ENCODE measurements at regions not wholly inside any gene's neighbourhood (a gene's known extent, or its start where the extent isn't known, plus 50 kb on each side); places are given as distances from the start of the nearest gene placed in this dataset.
A peak's percentile ranks its signal among the peaks of the same experiment; 100 is the strongest.

DNA sequence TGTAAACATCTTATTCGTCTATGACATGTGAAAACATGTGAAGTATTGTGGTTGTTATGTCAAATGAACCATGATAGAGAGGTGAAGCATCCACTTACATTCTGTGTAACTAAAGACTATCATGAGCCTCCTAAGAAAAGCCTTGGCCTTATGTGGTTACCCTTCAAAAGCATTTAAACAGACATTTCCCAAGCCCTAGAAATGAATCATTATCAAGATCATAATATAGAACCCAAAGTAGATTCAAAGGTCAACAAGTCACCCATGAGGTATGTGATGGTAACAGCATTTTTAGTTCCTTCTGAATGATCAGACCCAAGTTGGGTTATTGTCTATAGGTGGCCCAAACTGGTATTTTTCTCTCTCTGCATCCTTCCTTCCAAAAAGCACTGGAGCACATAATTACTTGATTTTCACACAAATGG, 408.0 kb downstream of the TBL1XR1 start:
- DNase-seq: peak; percentile 40

- no peak for DNase-seq
Observed at GRCh38 chr3:176787506-176787905, 409.8 kb downstream of the TBL1XR1 start.

DNA sequence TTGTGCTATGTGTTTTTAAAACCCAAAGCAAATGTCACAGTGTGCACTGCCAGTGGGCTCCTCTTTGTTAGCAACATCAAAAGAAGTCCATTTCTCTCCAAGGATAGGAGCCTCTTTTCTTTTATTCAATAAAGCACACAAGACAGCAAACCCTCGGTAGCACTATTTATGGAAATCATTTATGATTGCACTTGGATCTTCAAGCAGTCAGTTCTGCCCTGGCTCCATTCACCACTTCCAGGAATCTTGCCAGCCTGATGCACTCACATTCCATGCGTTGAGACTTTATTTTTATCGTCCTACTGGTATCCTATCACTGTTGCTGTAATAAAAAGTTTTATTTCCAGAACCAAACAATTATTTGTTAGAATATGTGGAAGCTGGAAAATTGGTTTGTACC, 412.1 kb downstream of the TBL1XR1 start:
- DNase-seq: no peak

GRCh38 chr3:176780766-176781165, 416.5 kb downstream of the TBL1XR1 start:
- DNase-seq: no peak

DNA sequence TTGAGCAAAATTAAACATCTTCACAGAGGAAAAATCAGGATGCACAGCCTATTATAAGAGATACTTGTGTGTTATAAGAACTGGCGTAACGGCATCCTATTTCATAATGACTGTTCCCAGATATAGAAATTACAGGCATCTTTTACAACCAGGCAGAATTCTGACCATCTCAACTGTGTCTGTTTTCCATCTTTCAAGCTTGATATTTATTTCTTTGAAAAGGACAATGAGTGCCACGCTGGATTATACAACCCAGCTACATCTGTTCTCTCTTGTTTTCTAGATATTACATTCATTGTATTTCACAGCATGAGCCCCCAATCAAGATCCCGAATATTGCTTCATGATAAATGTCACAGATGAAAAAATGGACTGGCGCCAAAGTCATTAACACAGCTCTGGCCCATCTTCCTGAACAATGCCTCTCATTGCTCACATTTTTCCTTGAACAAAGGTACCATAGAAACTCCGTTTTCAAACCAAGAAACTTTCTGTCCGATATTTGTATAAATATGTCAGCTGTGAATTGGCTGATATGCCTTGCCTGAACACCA, 420.6 kb downstream of the TBL1XR1 start:
- peak; percentile 42 for DNase-seq

- DNase-seq: no peak
Observed at GRCh38 chr3:176769547-176770190, 427.6 kb downstream of the TBL1XR1 start.

- no peak for DNase-seq
Observed at GRCh38 chr3:176767385-176767784, 429.9 kb downstream of the TBL1XR1 start.

- DNase-seq: no peak
Observed at GRCh38 chr3:176766862-176767261, 430.4 kb downstream of the TBL1XR1 start.

- no peak for DNase-seq
Observed at GRCh38 chr3:176765382-176765900, 431.8 kb downstream of the TBL1XR1 start.

- peak; percentile 17 for DNase-seq
Observed at GRCh38 chr3:176759815-176760506, 437.3 kb downstream of the TBL1XR1 start.

- no peak for DNase-seq
Observed at GRCh38 chr3:176757429-176757828, 439.9 kb downstream of the TBL1XR1 start.

- DNase-seq: no peak
Observed at GRCh38 chr3:176755977-176756376, 441.3 kb downstream of the TBL1XR1 start.

- DNase-seq: no peak
Observed at GRCh38 chr3:176755552-176755951, 441.7 kb downstream of the TBL1XR1 start.

DNA sequence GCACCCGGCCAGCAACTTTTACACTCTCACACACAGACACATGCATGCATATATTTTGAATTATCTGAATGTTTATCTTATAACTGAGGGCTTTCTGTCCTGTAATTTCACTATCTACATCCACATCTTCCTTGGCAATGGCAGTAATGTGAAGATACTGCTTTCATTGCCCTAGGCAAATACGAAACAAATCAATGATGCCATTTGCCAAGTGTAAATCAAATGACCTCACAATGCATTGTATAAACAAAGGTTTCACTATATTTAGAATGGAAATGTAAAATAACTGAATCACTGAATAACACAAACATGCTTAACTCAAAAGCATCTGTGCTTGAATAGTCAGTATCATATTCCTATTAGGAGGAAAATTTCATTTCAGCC, 455.6 kb downstream of the TBL1XR1 start:
- no peak for DNase-seq

GRCh38 chr3:176740906-176741663, 456.2 kb downstream of the TBL1XR1 start:
- no peak for DNase-seq

DNA sequence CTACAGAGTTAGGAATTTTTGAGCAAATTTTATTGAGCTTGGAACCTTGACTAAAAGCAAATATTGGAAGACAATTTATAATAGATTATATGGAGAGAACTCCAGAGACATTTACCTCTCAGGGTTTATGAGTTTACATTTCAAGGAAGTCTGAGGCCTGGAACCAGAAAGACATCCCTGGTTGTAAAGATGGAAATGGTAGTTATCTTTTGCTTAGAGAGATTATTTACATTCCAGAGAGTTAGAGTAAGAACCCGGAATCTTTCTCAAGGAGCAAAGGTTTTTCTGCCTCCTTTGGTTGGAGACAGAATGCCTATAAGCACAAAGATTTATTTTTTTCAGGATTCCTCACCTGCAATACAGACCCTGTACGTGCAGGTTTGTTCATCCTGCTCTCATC, 458.1 kb downstream of the TBL1XR1 start:
- DNase-seq: no peak

DNA sequence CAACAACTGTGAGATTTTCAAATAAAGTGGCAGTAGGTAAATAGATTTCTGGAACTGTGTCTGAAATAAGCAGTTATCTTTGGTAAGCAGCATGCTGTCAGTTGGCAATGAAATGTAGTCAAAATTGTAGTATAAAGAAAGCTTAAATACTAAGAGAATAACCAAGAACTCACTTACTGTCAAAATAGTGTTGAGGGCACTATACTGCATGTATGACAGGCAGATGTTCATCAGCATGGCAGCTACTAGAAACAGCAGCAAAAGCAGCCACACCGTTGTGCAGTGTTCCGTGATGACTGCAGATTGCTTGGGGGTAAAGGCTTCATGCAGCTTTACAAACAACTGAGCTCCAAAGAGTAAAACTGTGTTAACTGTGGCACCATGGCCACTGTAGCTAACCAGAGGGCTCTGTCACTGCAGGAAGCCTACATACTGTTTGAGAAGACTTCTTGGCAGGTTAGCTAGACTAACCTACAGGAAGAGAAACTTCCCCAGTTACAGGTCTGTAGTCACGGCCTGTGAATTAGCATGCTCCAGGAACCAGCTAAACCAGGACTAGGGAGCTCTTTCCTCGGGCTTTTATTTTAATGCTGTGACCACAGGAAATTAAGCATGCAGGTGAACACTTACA, 459.7 kb downstream of the TBL1XR1 start:
- DNase-seq: no peak

DNA sequence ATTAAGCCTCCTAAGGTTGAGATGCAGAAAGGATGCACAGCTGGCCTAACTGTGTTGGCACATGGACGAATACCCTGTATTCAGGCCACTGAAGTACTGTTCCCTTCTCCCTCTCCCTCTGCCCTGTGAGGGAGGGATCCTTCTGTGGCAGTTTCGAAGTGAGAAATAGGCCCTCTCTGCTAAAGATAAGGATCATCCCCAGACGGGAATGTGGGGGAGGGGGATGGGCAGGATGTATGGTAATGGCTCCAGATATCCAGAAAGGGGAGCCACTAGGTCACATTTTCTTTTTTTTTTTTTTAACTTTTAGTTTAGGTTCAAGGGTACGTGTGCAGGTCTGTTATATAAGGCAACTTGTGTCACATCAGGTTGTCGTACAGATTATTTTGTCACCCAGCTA, 463.1 kb downstream of the TBL1XR1 start:
- DNase-seq: no peak

GRCh38 chr3:176724394-176724759, 472.9 kb downstream of the TBL1XR1 start:
- no peak for DNase-seq

- DNase-seq: no peak
Observed at GRCh38 chr3:176723758-176724393, 473.4 kb downstream of the TBL1XR1 start.

GRCh38 chr3:176714034-176714433, 483.2 kb downstream of the TBL1XR1 start:
- DNase-seq: no peak

DNA sequence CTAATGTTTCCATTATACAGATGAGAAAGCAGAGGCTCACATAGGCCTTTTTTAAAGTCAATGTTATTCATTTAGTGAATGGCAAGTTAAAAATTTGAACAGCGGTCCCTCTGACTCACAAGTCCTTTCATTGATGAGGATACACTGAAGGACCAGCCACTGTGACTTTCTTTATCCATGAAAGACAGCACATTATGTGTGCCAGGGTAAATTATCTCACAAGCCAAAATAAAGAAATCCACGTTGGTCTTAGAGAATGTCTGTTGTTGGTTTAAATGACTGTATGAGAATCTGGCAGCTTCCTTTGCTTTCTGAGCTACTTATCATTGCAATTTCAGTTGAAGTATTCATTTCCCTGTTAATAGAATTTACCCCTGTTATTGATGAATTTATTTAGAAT, 485.1 kb downstream of the TBL1XR1 start:
- no peak for DNase-seq

- DNase-seq: no peak
Observed at GRCh38 chr3:176699288-176699687, 498.0 kb downstream of the TBL1XR1 start.

All from NCI-H1092 treated with DMSO at 0.1 percent for 48 hours (cell line).